CD14-positive monocyte (primary cell): ENCODE measurements at regions not wholly inside any gene's neighbourhood (a gene's known extent, or its start where the extent isn't known, plus 50 kb on each side); places are given as distances from the start of the nearest gene placed in this dataset.

Experiments used
- DNase-seq, 3 donors: peaks; one replicate each; pipeline ENCODE4 v3.0.0-alpha.2; 2011 to 2022
- H2AFZ ChIP-seq: 2 replicates; pipeline ENCODE4 v1.6.0; 2012; ENCODE audit warnings: mild to moderate bottlenecking, low read depth, low read length, inconsistent platforms; ENCODE audit not compliant: insufficient read depth, poor library complexity, severe bottlenecking
- H3K27ac ChIP-seq, 2 donors: 1 replicate in 1 of 2; 2 replicates in 1 of 2; pipeline ENCODE4 v1.5.1; 2012 to 2013; ENCODE audit warnings: low read length in 2 of 2, control low read depth in 1 of 2, inconsistent platforms in 1 of 2, low read depth in 1 of 2, mild to moderate bottlenecking in 1 of 2
- H3K27me3 ChIP-seq, 2 donors: one replicate each; pipeline versions ENCODE4 v1.6.0 to v1.6.1; 2011 to 2013; ENCODE audit warnings: low read length in 2 of 2; ENCODE audit not compliant: control insufficient read depth in 2 of 2, insufficient read depth in 2 of 2
- H3K36me3 ChIP-seq, 2 donors: replicated peaks in 1 of 2; 1 replicate in 1 of 2; 2 replicates in 1 of 2; pipeline versions ENCODE4 v1.5.1 to v1.6.1; 2012 to 2013; ENCODE audit warnings: low read length in 2 of 2, control low read depth in 1 of 2, inconsistent platforms in 1 of 2, mild to moderate bottlenecking in 1 of 2; ENCODE audit not compliant: insufficient read depth in 2 of 2, control insufficient read depth in 1 of 2
- H3K4me1 ChIP-seq, 2 donors: 1 replicate in 1 of 2; 2 replicates in 1 of 2; pipeline versions ENCODE4 v1.5.1 to v1.6.1; 2012 to 2013; ENCODE audit warnings: low read length in 2 of 2, control low read depth in 1 of 2, inconsistent platforms in 1 of 2, mild to moderate bottlenecking in 1 of 2, moderate library complexity in 1 of 2; ENCODE audit not compliant: insufficient read depth in 2 of 2, control insufficient read depth in 1 of 2
- H3K4me2 ChIP-seq: replicated peaks from 2 replicates; pipeline ENCODE3; 2012; ENCODE audit warnings: low read length, moderate library complexity, mild to moderate bottlenecking; ENCODE audit not compliant: poor library complexity, severe bottlenecking; ENCODE audit errors: extremely low read depth
- H3K4me3 ChIP-seq, 3 experiments: fragments of 200-600 bp in 1 of 3; sonication (generic) in 1 of 3; replicated peaks in 1 of 3; 1 replicate in 2 of 3; 2 replicates in 1 of 3; pipeline ENCODE4 v1.5.1; 2011 to 2013; ENCODE audit warnings: low read length in 3 of 3, mild to moderate bottlenecking in 3 of 3, control low read depth in 2 of 3, low read depth in 2 of 3, inconsistent platforms in 1 of 3, moderate library complexity in 1 of 3
- H3K79me2 ChIP-seq: 2 replicates; pipeline ENCODE4 v1.6.0; 2012; ENCODE audit warnings: mild to moderate bottlenecking, control low read depth, inconsistent platforms, low read length, moderate library complexity; ENCODE audit not compliant: insufficient read depth
- H3K9ac ChIP-seq: 2 replicates; pipeline ENCODE4 v1.6.0; 2017; ENCODE audit warnings: low read length, mild to moderate bottlenecking; ENCODE audit not compliant: insufficient read depth, poor library complexity, severe bottlenecking
- H3K9me3 ChIP-seq, 2 donors: replicated peaks in 1 of 2; 1 replicate in 1 of 2; 2 replicates in 1 of 2; pipeline versions ENCODE4 v1.5.1 to v1.6.1; 2012 to 2013; ENCODE audit warnings: low read length in 2 of 2, control low read depth in 1 of 2; ENCODE audit not compliant: control insufficient read depth in 1 of 2, insufficient read depth in 1 of 2
- H4K20me1 ChIP-seq: 2 replicates; pipeline ENCODE4 v1.6.0; 2012; ENCODE audit warnings: mild to moderate bottlenecking, low read length, control low read depth, moderate library complexity; ENCODE audit not compliant: insufficient read depth
- H3K27ac Mint-ChIP-seq, 7 donors: one replicate each; pipeline ENCODE4 v1.8.0; 2020; ENCODE audit warnings: mild to moderate bottlenecking in 7 of 7, mixed read lengths in 7 of 7, moderate library complexity in 6 of 7, inconsistent platforms in 2 of 7
- H3K27me3 Mint-ChIP-seq, 3 donors: one replicate each; pipeline ENCODE4 v1.8.0; 2021 to 2022; ENCODE audit warnings: low read depth in 3 of 3, mild to moderate bottlenecking in 3 of 3, mixed read lengths in 3 of 3, moderate library complexity in 3 of 3, inconsistent platforms in 1 of 3
- H3K36me3 Mint-ChIP-seq, 2 donors: one replicate each; pipeline ENCODE4 v1.8.0; 2020; ENCODE audit warnings: mixed read lengths in 2 of 2, inconsistent platforms in 1 of 2, mild to moderate bottlenecking in 1 of 2
- H3K4me1 Mint-ChIP-seq: one replicate; pipeline ENCODE4 v1.8.0; 2020; ENCODE audit warnings: mild to moderate bottlenecking, mixed read lengths
- H3K4me3 Mint-ChIP-seq, 2 donors: one replicate each; pipeline ENCODE4 v1.8.0; 2020; ENCODE audit warnings: mild to moderate bottlenecking in 2 of 2, mixed read lengths in 2 of 2, moderate library complexity in 1 of 2
- H3K9me3 Mint-ChIP-seq, 7 donors: one replicate each; pipeline ENCODE4 v1.8.0; 2020 to 2022; ENCODE audit warnings: mixed read lengths in 7 of 7, mild to moderate bottlenecking in 6 of 7, moderate library complexity in 6 of 7, inconsistent platforms in 2 of 7
- WGBS: methylation state at CpG from one replicate; pipeline ENCODE4 v1.1.5; 2013; ENCODE audit warnings: missing lambda C conversion rate; ENCODE audit not compliant: insufficient coverage; 5-methylcytosine and 5-hydroxymethylcytosine counted together
- intact Hi-C, 2 donors: fragments of 100-400 bp; cut with micrococcal nuclease; formaldehyde crosslinking; loops; one replicate each; pipeline versions ENCODE4 v1.15.0 to v1.15.1; 2023
- TF ChIP-seq, protein P1 (sequence below): fragments of 200-600 bp; IDR thresholded peaks from one replicate; pipeline ENCODE4 v1.8.0; 2022; ENCODE audit warnings: antibody characterized with exemption, mild to moderate bottlenecking

DNA sequence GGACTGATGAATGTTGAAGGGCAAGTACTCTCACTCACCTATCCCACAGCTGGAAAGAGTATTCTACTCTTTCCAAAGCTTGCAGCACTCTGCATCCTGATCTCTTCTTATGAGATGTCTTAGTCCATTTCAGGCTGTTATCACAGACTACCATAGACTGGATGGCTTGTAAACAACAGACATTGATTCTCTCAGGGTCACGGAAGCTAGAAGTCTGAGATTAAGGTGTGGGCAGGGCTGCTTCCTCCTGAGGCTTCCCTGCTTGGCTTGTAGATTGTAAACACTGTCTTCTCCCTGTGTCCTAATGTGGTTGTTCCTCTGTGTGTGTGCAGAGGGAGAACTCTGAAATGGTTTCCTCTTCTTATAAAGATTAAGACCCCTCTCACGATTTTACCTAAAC is 131.2 kb downstream of the MXRA5 start:
- TF ChIP-seq, protein P1, sequence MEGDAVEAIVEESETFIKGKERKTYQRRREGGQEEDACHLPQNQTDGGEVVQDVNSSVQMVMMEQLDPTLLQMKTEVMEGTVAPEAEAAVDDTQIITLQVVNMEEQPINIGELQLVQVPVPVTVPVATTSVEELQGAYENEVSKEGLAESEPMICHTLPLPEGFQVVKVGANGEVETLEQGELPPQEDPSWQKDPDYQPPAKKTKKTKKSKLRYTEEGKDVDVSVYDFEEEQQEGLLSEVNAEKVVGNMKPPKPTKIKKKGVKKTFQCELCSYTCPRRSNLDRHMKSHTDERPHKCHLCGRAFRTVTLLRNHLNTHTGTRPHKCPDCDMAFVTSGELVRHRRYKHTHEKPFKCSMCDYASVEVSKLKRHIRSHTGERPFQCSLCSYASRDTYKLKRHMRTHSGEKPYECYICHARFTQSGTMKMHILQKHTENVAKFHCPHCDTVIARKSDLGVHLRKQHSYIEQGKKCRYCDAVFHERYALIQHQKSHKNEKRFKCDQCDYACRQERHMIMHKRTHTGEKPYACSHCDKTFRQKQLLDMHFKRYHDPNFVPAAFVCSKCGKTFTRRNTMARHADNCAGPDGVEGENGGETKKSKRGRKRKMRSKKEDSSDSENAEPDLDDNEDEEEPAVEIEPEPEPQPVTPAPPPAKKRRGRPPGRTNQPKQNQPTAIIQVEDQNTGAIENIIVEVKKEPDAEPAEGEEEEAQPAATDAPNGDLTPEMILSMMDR: no peak
- Mint-ChIP-seq H3K27ac (no peak overlapping the region), H3K4me1 (no peaks in the 10 kb centered on the region), H3K9me3 (peaks cover 0 to 13% (median 6%) of the 10 kb centered on the region in 7 donors), H3K4me3 (no peak overlapping the region), H3K36me3 (no peaks in the 10 kb centered on the region), H3K27me3 (peaks cover 0 to 3% (median 0%) of the 10 kb centered on the region in 3 donors)
- Histone ChIP-seq H3K79me2 (no peaks in the 10 kb centered on the region), H4K20me1 (no peaks in the 10 kb centered on the region), H2AFZ (no peak overlapping the region), H3K4me3 (no peak overlapping the region), H3K4me2 (no peak overlapping the region), H3K27me3 (no peaks in the 10 kb centered on the region), H3K27ac (no peak overlapping the region), H3K9ac (no peak overlapping the region), H3K9me3 (no peaks in the 10 kb centered on the region), H3K36me3 (no peaks in the 10 kb centered on the region), H3K4me1 (no peaks in the 10 kb centered on the region)
- intact Hi-C loops: no loop called here
- no peak for DNase-seq
- WGBS: no CpG with 5 or more reads among the region's 2 CpGs

DNA sequence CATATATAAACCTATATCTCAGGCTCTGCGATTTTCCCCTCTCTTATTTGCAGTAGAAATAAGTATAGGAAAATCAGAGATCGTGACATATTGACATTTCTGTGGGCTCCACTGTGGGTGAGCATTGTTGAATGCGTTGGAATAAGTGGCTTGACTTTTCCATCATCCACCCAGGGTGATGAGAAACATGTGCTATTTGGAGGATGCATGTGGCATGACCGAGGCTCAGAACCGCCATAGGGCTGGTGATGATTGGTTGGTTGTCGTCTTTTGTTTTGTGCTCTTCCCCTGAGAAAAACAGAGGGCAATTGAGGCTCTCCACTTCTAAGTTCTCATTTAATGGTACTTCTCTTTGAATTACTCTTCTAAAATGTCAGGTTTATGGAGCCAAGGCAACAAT is 140.1 kb downstream of the MXRA5 start:
- H2AFZ ChIP-seq: no peak overlapping the region
- WGBS: no CpG with 5 or more reads among the region's 6 CpGs
- H3K4me2 ChIP-seq: no peak overlapping the region
- H3K36me3 ChIP-seq: no peaks in the 10 kb centered on the region
- no peaks in the 10 kb centered on the region for H4K20me1 ChIP-seq
- DNase-seq: no peak
- no peaks in the 10 kb centered on the region for H3K4me1 ChIP-seq
- intact Hi-C loops: no loop called here
- H3K27me3 ChIP-seq: no peaks in the 10 kb centered on the region
- Mint-ChIP-seq H3K36me3 (no peaks in the 10 kb centered on the region), H3K4me3 (no peak overlapping the region), H3K4me1 (no peaks in the 10 kb centered on the region), H3K9me3 (no peaks in the 10 kb centered on the region), H3K27me3 (peaks cover 0 to 3% (median 2%) of the 10 kb centered on the region in 3 donors), H3K27ac (no peak overlapping the region)
- H3K27ac ChIP-seq: no peak overlapping the region
- H3K79me2 ChIP-seq: no peaks in the 10 kb centered on the region
- TF ChIP-seq, protein P1: no peak
- no peaks in the 10 kb centered on the region for H3K9me3 ChIP-seq
- no peak overlapping the region for H3K9ac ChIP-seq
- no peak overlapping the region for H3K4me3 ChIP-seq
